Panc1 (cell line): ENCODE measurements at regions not wholly inside any gene's neighbourhood (a gene's known extent, or its start where the extent isn't known, plus 50 kb on each side); places are given as distances from the start of the nearest gene placed in this dataset.

Experiments
- ATAC-seq: fragments of 200-7000 bp; cut with Tn5 transposase; 2 replicates; pipeline ENCODE4 v1.9.1; 2020; ENCODE audit warnings: mild to moderate bottlenecking, moderate library complexity
- BruUV-seq: library from RNA; stranded (reverse); fragments of 400-500 nt; replicated peaks from 2 replicates; lab custom pipeline; 2021; lab: Mats Ljungman, UMichigan
- CTCF ChIA-PET: fragments of 300-600 bp; sonication (Branson Sonifier 250); formaldehyde crosslinking; loops from one replicate; lab custom pipeline; 2022; ENCODE audit warnings: antibody characterized with exemption; lab: Charles Lee
- POLR2A ChIA-PET: fragments of 300-600 bp; sonication (Branson Sonifier 250); formaldehyde crosslinking; loops from one replicate; lab custom pipeline; 2022; ENCODE audit warnings: antibody characterized with exemption; lab: Charles Lee
- DNase-seq: peaks from one replicate; pipeline ENCODE4 v3.0.0-alpha.2; 2010; ENCODE audit warnings: low read depth, low spot score
- H3K27ac ChIP-seq: 2 replicates; pipeline ENCODE4 v1.5.1; 2011; ENCODE audit warnings: mild to moderate bottlenecking, low read length, inconsistent platforms
- H3K27me3 ChIP-seq: fragments of 200-500 bp; sonication (Bioruptor generic); 2 replicates; pipeline ENCODE4 v1.6.0; 2014; ENCODE audit warnings: low read length, inconsistent platforms; ENCODE audit not compliant: control insufficient read depth, insufficient read depth
- H3K36me3 ChIP-seq: fragments of 200-500 bp; sonication (Bioruptor generic); 2 replicates; pipeline ENCODE4 v1.5.1; 2014; ENCODE audit warnings: inconsistent platforms, mild to moderate bottlenecking, low read length, moderate library complexity; ENCODE audit not compliant: control insufficient read depth, insufficient read depth
- H3K4me1 ChIP-seq: 2 replicates; pipeline ENCODE4 v1.5.1; 2011; ENCODE audit warnings: inconsistent platforms, mild to moderate bottlenecking, low read length, moderate library complexity; ENCODE audit not compliant: control insufficient read depth, insufficient read depth
- H3K4me3 ChIP-seq, 2 experiments: 2 replicates each; pipeline ENCODE4 v1.5.1; 2011 to 2012; ENCODE audit warnings: low read depth in 2 of 2, low read length in 2 of 2, mild to moderate bottlenecking in 2 of 2, inconsistent platforms in 1 of 2, moderate library complexity in 1 of 2
- H3K9me3 ChIP-seq: fragments of 200-500 bp; sonication (Bioruptor generic); 2 replicates; pipeline ENCODE4 v1.5.1; 2014; ENCODE audit warnings: low read depth, mild to moderate bottlenecking, inconsistent platforms, low read length, moderate library complexity; ENCODE audit not compliant: control insufficient read depth, insufficient read depth
- POLR2AphosphoS5 ChIP-seq: IDR thresholded peaks from 2 replicates; pipeline ENCODE4 v1.6.1; 2012; ENCODE audit warnings: mild to moderate bottlenecking, low read depth, low read length, moderate library complexity
- SIN3A ChIP-seq: IDR thresholded peaks from 2 replicates; pipeline ENCODE4 v1.6.1; 2012; ENCODE audit warnings: low read depth, mild to moderate bottlenecking, low read length, moderate library complexity, borderline replicate concordance; ENCODE audit not compliant: insufficient read depth
- TCF7L2 ChIP-seq: IDR thresholded peaks from 2 replicates; pipeline ENCODE4 v1.6.1; 2011; ENCODE audit warnings: mild to moderate bottlenecking, low read depth, low read length, inconsistent platforms
- in situ Hi-C: cut with HindIII; loops from 2 replicates; pipeline ENCODE4 v1.10.0; 2016; ENCODE audit warnings: low sequenced_read_pairs, low pct_unique_long_range_greater_than_20kb
- intact Hi-C: fragments of 100-400 bp; cut with micrococcal nuclease; formaldehyde crosslinking; loops from one replicate; pipeline ENCODE4 v1.10.0; 2022; ENCODE audit not compliant: unreplicated experiment
- TF ChIP-seq, protein P1 (sequence below): fragments of 450-650 bp; IDR thresholded peaks from 2 replicates; pipeline ENCODE4 v1.5.1; 2017; ENCODE audit warnings: mild to moderate bottlenecking
- TF ChIP-seq, protein P2 (sequence below), 2 experiments: IDR thresholded peaks; 2 replicates each; pipeline ENCODE4 v1.6.1; 2011 to 2012; ENCODE audit warnings: low read depth in 2 of 2, control low read depth in 1 of 2, low read length in 1 of 2, mild to moderate bottlenecking in 1 of 2, moderate library complexity in 1 of 2; ENCODE audit not compliant: insufficient read depth in 1 of 2

DNA sequence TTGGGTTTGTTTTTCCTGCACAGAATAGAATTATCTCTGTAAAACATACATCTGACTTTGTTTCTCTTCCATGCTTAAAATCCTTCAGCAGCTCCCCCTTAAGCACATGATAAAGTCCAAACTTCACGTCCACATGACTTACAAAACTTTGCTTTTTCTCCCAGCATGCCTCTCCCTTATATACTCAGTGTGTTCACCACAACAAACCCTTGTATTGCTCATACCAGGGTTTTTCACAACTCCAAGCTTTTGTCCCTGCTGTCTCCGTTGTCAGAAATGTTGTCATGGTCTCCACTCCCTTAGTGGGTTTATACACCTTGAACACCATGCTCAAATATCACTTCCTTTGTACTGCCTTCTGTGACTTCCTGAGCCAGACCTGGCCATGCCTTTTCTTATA lies 91.1 kb upstream of the MITF start:
- DNase-seq (no peak), ATAC-seq (no peak)
- Histone ChIP-seq H3K27me3 (no peaks in the 10 kb centered on the region), H3K36me3 (no peaks in the 10 kb centered on the region), H3K4me1 (no peaks in the 10 kb centered on the region), H3K9me3 (no peaks in the 10 kb centered on the region), H3K4me3 (no peak overlapping the region), H3K27ac (no peak overlapping the region)
- ChIA-PET POLR2A (interaction anchor here (0.5 kb wide), 1 partner anchor 264 kb away, joined by 4 read pairs; no protein-coding TSS in a partner anchor), CTCF (interaction anchor here (0.6 kb wide), 1 partner anchor 235 kb away, joined by 4 read pairs; no protein-coding TSS in a partner anchor)
- in situ Hi-C loops: no loop called here
- TF ChIP-seq SIN3A (no peak), TCF7L2 (no peak)
- TF ChIP-seq, protein P1, sequence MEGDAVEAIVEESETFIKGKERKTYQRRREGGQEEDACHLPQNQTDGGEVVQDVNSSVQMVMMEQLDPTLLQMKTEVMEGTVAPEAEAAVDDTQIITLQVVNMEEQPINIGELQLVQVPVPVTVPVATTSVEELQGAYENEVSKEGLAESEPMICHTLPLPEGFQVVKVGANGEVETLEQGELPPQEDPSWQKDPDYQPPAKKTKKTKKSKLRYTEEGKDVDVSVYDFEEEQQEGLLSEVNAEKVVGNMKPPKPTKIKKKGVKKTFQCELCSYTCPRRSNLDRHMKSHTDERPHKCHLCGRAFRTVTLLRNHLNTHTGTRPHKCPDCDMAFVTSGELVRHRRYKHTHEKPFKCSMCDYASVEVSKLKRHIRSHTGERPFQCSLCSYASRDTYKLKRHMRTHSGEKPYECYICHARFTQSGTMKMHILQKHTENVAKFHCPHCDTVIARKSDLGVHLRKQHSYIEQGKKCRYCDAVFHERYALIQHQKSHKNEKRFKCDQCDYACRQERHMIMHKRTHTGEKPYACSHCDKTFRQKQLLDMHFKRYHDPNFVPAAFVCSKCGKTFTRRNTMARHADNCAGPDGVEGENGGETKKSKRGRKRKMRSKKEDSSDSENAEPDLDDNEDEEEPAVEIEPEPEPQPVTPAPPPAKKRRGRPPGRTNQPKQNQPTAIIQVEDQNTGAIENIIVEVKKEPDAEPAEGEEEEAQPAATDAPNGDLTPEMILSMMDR: no peak
- no TSS peak for BruUV-seq
- intact Hi-C loops: no loop called here

DNA sequence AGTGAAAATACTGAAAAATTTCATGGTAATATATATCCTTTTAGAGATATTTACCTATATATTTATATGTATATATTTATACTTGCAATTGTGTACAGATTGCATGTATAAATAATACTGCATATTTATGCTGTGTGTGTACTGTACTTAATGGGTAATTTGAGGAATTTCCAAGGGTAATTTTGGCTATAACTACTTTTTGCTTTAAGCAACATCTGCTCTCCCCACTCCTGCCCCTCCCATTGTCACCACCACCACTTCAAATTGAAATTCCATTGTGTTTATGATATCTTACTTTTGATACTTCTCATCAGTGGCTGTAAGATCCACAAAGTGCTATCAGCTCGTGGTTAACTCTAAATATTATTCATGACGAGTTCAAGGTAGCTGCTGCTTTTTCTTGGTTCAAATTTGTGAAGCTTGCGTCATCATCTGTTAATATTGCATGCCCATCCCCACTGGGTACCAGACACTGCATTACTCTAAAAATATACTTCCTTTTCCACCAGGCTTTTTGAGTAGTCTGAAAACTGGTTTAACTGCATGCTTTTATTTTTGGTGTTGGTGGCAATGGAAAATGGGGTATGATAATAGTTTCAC lies 91.7 kb upstream of the MITF start:
- POLR2A ChIA-PET: interaction anchor here (0.5 kb wide), 1 partner anchor 263 kb away, joined by 4 read pairs; no protein-coding TSS in a partner anchor
- Histone ChIP-seq H3K27me3 (no peaks in the 10 kb centered on the region), H3K9me3 (no peaks in the 10 kb centered on the region), H3K36me3 (no peaks in the 10 kb centered on the region), H3K4me1 (no peaks in the 10 kb centered on the region), H3K27ac (no peak overlapping the region), H3K4me3 (no peak overlapping the region)
- no peak for ATAC-seq
- no peak for DNase-seq
- CTCF ChIA-PET: interaction anchor here (0.6 kb wide), 1 partner anchor 235 kb away, joined by 4 read pairs; no protein-coding TSS in a partner anchor
- in situ Hi-C loops (no loop called here), intact Hi-C loops (no loop called here)
- TF ChIP-seq, protein P1: no peak
- TF ChIP-seq TCF7L2 (no peak), SIN3A (no peak), POLR2AphosphoS5 (no peak)
- TF ChIP-seq, protein P2, sequence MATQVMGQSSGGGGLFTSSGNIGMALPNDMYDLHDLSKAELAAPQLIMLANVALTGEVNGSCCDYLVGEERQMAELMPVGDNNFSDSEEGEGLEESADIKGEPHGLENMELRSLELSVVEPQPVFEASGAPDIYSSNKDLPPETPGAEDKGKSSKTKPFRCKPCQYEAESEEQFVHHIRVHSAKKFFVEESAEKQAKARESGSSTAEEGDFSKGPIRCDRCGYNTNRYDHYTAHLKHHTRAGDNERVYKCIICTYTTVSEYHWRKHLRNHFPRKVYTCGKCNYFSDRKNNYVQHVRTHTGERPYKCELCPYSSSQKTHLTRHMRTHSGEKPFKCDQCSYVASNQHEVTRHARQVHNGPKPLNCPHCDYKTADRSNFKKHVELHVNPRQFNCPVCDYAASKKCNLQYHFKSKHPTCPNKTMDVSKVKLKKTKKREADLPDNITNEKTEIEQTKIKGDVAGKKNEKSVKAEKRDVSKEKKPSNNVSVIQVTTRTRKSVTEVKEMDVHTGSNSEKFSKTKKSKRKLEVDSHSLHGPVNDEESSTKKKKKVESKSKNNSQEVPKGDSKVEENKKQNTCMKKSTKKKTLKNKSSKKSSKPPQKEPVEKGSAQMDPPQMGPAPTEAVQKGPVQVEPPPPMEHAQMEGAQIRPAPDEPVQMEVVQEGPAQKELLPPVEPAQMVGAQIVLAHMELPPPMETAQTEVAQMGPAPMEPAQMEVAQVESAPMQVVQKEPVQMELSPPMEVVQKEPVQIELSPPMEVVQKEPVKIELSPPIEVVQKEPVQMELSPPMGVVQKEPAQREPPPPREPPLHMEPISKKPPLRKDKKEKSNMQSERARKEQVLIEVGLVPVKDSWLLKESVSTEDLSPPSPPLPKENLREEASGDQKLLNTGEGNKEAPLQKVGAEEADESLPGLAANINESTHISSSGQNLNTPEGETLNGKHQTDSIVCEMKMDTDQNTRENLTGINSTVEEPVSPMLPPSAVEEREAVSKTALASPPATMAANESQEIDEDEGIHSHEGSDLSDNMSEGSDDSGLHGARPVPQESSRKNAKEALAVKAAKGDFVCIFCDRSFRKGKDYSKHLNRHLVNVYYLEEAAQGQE (IDR thresholded peaks at IDR 0.05; ENCODE audit: insufficient read depth in 1 of 2, low read depth in 2 of 2, low read length in 1 of 2): no peak
- BruUV-seq: no TSS peak
